C4-2B (cell line): ENCODE measurements at regions not wholly inside any gene's neighbourhood (a gene's known extent, or its start where the extent isn't known, plus 50 kb on each side); places are given as distances from the start of the nearest gene placed in this dataset.
"Not testable (repeated sequence)": the region's sequence is repeated elsewhere in the genome, so short reads cannot be mapped to it uniquely, and the experiment has no call there.

ENCODE experiments used
- H3K27ac ChIP-seq: fragments of 450-650 bp; 2 replicates; pipeline ENCODE4 v1.5.1; 2017
- ZFX ChIP-seq: fragments of 450-650 bp; IDR thresholded peaks from 2 replicates; pipeline ENCODE4 v1.6.1; 2017
- TF ChIP-seq, protein P1 (sequence below): fragments of 450-650 bp; conservative IDR thresholded peaks from 2 replicates; pipeline ENCODE4 v1.5.1; 2017; ENCODE audit warnings: mild to moderate bottlenecking

DNA sequence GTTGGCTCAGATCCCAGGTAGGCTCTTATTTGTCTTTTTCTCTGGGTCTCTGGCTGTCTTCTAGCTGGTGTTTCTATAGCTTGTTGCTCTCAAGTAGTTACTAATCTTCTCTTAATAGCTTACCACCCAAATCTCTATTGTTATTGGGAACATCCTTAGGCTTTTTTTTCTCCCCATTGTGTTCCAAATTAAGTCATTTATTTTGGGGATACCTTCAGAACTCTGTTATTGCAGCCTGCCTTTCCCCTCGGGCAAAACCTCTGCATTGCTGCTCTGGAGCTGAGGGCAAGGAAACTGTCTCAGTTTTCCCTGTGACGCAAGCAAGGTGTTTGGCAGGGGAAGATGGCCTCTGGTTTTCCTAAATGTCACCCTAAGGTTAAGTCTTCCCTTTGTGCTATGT, 113.3 kb upstream of the XIST start:
- no peak overlapping the region for H3K27ac ChIP-seq
- TF ChIP-seq, protein P1, sequence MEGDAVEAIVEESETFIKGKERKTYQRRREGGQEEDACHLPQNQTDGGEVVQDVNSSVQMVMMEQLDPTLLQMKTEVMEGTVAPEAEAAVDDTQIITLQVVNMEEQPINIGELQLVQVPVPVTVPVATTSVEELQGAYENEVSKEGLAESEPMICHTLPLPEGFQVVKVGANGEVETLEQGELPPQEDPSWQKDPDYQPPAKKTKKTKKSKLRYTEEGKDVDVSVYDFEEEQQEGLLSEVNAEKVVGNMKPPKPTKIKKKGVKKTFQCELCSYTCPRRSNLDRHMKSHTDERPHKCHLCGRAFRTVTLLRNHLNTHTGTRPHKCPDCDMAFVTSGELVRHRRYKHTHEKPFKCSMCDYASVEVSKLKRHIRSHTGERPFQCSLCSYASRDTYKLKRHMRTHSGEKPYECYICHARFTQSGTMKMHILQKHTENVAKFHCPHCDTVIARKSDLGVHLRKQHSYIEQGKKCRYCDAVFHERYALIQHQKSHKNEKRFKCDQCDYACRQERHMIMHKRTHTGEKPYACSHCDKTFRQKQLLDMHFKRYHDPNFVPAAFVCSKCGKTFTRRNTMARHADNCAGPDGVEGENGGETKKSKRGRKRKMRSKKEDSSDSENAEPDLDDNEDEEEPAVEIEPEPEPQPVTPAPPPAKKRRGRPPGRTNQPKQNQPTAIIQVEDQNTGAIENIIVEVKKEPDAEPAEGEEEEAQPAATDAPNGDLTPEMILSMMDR: no peak
- no peak for TF ChIP-seq ZFX

DNA sequence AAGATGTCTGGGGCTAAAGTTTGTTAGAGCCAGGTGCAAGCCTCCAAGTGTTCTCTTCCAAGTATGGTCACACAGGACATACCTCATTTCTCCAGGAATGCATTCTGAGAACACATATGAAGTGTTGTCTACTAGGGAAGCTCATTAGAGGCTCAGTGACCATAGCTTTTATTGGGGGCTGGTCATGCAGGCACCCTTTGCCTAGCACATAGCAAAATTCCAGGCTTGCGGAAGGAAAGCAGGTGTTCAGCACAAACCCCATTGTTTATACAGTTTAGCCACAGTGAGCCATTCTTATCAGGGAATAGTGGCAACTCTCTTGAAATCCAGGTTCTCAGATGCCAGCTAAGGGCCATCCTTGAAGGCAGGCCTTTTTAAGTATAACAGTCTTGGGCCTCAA, 112.1 kb upstream of the XIST start:
- H3K27ac ChIP-seq: no peak overlapping the region
- no peak for TF ChIP-seq ZFX
- TF ChIP-seq, protein P1: no peak

DNA sequence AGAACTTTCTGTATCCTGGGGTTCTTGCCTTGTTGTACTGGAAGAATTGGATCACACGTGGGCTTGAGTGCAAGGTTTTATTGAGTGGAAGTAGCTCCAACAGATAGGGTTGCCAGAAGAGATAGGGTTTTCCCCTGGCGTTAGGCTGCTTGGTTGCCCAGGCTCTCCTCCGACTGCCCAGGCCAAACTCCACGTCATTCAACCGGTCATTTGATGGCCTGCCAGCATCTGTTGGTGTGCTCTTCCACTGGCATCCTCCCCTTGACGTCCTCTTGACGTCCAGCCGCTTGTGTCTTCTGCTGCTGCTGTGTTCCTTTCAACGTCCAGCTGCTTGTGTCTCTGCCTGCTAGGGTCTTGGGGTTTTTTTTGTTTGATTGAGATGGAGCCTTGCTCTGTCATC, 111.2 kb upstream of the XIST start:
- TF ChIP-seq, protein P1: no peak
- TF ChIP-seq ZFX: no peak
- H3K27ac ChIP-seq: no peak overlapping the region

DNA sequence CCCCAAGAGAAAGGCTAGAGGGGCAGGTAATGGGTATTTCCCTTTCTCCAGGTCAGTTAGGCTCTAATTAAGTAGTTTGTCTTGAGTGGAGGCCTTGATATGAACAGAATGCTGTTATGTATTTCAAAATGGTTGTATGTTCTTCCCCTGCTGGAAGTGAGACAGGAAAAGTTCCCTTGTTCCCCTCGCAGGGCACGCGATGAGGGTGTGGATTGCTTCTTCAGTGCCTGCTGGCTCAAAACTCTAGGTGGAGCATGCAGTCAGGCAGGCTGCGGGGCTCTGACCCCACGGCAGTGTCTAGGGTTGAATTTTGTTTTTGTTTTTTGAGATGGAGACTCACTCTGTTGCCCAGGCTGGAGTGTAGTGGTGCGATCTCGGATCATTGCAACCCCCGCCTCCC, 110.4 kb upstream of the XIST start:
- no peak overlapping the region for H3K27ac ChIP-seq
- TF ChIP-seq ZFX: no peak
- TF ChIP-seq, protein P1: no peak

DNA sequence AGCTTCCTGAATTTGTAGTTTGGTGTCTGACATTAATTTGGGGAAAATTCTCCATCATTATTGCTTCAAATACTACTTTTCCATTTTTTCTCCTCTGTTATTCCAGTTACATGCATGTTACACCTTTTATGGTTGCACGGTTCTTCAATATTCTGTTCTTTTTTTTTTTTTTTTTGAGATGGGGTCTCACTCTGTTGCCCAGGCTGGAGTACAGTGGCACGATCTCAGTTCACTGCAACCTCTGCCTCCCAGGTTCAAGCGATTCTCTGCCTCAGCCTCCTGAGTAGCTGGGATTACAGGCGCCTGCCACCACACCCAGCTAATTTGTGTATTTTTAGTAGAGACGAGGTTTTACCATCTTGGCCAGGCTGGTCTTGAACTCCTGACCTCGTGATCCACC, 109.4 kb upstream of the XIST start:
- not testable (repeated sequence) for H3K27ac ChIP-seq

DNA sequence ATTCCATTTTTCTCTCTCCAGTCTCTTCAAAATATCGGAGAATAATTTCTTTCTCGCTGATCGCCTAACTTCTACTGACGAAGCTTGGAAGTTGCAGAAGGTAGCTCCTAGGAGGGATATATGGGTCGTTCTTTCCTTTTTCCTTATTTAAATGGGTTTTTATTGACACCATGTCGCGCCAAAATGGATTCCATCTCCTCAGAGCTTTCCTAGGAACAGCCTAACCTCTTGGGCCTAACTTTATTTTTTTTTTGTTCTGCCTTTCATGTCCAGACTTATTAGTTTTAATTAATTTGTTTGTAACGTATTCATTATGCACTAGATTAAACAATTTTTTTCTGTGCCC, 92.0 kb upstream of the XIST start:
- TF ChIP-seq, protein P1: no peak
- no peak; the same call in none of the 2 replicates for TF ChIP-seq ZFX
- H3K27ac ChIP-seq: peak overlapping the region; percentile 91

DNA sequence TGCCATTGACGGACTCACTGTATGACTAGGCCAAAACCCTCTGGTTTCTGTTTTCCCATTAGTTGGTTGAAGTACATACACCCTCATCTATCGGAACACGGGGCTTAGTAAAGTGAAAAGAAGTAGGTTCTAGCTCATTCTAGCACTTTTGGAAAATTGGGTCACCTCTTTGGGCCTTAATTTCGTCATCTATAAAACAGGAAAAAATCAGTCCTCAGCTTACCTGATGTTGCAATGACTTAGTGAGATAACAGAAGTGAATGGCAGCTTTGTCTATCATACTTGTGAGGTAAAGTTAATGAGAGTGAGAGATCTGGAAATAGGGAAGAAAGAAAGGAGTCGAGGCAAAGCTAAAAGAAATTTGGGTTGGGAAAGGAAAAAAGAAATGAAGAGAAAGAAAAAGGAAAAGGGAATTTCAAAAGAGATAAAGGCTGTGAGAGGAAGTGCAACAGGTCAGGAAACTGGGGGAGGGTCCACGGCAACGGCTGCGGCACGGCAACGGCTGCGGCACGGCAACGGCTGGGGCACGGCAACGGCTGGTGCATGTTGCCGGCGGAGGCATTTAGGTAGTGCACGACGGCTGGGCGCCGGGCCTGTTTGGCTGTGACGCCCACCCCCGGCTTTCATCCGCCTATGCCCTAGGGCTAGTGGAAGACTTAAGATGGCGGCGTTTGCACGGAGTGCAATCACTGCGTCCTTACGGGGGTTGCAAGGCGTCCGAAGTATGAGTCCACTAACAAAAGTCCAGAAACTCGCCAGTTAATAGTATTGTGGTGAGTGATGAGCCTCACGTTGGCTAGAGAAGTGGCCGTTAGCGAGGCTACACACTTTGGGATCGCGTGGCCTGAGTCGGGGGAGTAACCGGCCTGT, 91.4 kb upstream of the XIST start:
- TF ChIP-seq ZFX: peak; percentile 70; the same call in 1 of the 2 replicates
- TF ChIP-seq, protein P1: no peak
- peak overlapping the region; percentile 91 for H3K27ac ChIP-seq
